ENCODE measurements at regions not wholly inside any gene's neighbourhood (a gene's known extent, or its start where the extent isn't known, plus 50 kb on each side); places are given as distances from the start of the nearest gene placed in this dataset.

- TF ChIP-seq CTCF (conservative IDR thresholded peaks at IDR 0.05; ENCODE audit: low read depth in 2 of 2) (no peak), EZH2phosphoT487 (IDR thresholded peaks at IDR 0.05; ENCODE audit: unreplicated experiment) (no peak), EZH2 (IDR thresholded peaks at IDR 0.05; ENCODE audit: low read depth, unreplicated experiment) (no peak), POLR2AphosphoS5 (IDR thresholded peaks at IDR 0.05; ENCODE audit: low read depth) (no peak), CREB1 (CRISPR knock-in tag; IDR thresholded peaks at IDR 0.05; ENCODE audit: low read depth) (no peak)
These were observed 95.3 kb upstream of the STMND1 start for GRCh38 chr6:17006543-17006942.

Measured in GM23338 (cell line).